Right lobe of liver (tissue), 6 donors: ENCODE measurements at regions not wholly inside any gene's neighbourhood (a gene's known extent, or its start where the extent isn't known, plus 50 kb on each side); places are given as distances from the start of the nearest gene placed in this dataset.
"Not testable (repeated sequence)": the region's sequence is repeated elsewhere in the genome, so short reads cannot be mapped to it uniquely, and the experiment has no call there.

Source experiments
- ATAC-seq, 4 donors: fragments of 200-7000 bp; cut with Tn5 transposase; one replicate each; pipeline ENCODE4 v1.9.1; 2020; ENCODE audit warnings: mild to moderate bottlenecking in 4 of 4, moderate library complexity in 4 of 4
- DNase-seq, 3 donors: peaks; one replicate each; pipeline ENCODE4 v3.0.0-alpha.2; 2020
- H3K27ac ChIP-seq, 3 donors: fragments of 200-600 bp; one replicate each; pipeline ENCODE4 v1.8.0; 2022
- H3K27me3 ChIP-seq, 2 donors: fragments of 200-600 bp; one replicate each; pipeline ENCODE4 v1.8.0; 2022
- H3K36me3 ChIP-seq, 4 donors: fragments of 200-600 bp; sonication (generic) in 1 of 4; one replicate each; pipeline versions ENCODE4 v1.5.1 to v1.8.0; 2017 to 2022; ENCODE audit warnings: control low read depth in 1 of 4
- H3K4me1 ChIP-seq, 4 donors: fragments of 200-600 bp; sonication (generic) in 1 of 4; one replicate each; pipeline versions ENCODE4 v1.5.1 to v1.8.0; 2017 to 2022; ENCODE audit warnings: control low read depth in 1 of 4
- H3K4me3 ChIP-seq, 3 donors: fragments of 200-600 bp; one replicate each; pipeline ENCODE4 v1.8.0; 2022
- H3K9me3 ChIP-seq, 4 donors: fragments of 200-600 bp; sonication (generic) in 1 of 4; one replicate each; pipeline versions ENCODE4 v1.5.1 to v1.8.0; 2017 to 2022; ENCODE audit warnings: control low read depth in 1 of 4
- CTCF ChIP-seq, 4 donors: fragments of 200-600 bp in 3 of 4; fragments of 450-650 bp in 1 of 4; IDR thresholded peaks; one replicate each; pipeline versions ENCODE4 v1.5.1 to v1.8.0; 2016 to 2022; ENCODE audit warnings: antibody characterized with exemption in 4 of 4, mild to moderate bottlenecking in 2 of 4
- POLR2A ChIP-seq: fragments of 450-650 bp; IDR thresholded peaks from one replicate; pipeline ENCODE4 v1.6.1; 2017; ENCODE audit warnings: antibody characterized with exemption, mild to moderate bottlenecking
- WGBS: methylation state at CpG from one replicate; pipeline ENCODE4 v1.1.6; 2018; ENCODE audit warnings: low coverage, low lambda C conversion rate; ENCODE audit not compliant: insufficient coverage; ENCODE audit errors: missing lambda C conversion rate; 5-methylcytosine and 5-hydroxymethylcytosine counted together
- intact Hi-C, 2 donors: fragments of 100-400 bp; cut with DNase I; formaldehyde crosslinking; loops; one replicate each; pipeline versions ENCODE4 v1.11.2 to v1.14.1; 2022
- donor health status: DM: no; HTN: yes; CAD: no.
- donor health status: DM: no; HTN: no; CAD: no.
- donor health status: DM: no; HTN: no; CAD: no.
- donor health status: DM: no; HTN: yes; CAD: no.
- donor health status: DM: no; HTN: yes; CAD: no.

- no peak for DNase-seq
- Histone ChIP-seq H3K27ac (no peak overlapping the region), H3K36me3 (no peaks in the 10 kb centered on the region), H3K4me1 (no peaks in the 10 kb centered on the region), H3K27me3 (no peaks in the 10 kb centered on the region), H3K4me3 (no peak overlapping the region), H3K9me3 (no peaks in the 10 kb centered on the region)
- ATAC-seq = no peak
- WGBS = 31% methylated on average over 2 of the region's 2 CpGs
- intact Hi-C loops = no loop called here
- TF ChIP-seq CTCF (IDR thresholded peaks at IDR 0.05) (no peak), POLR2A (no peak)
Observed at GRCh38 chrX:101740642-101741041, 81.0 kb upstream of the ARMCX2 start.

- DNase-seq = peak in 1 of 3 donors; percentile 46
- intact Hi-C loops, H3K27ac ChIP-seq, H3K4me3 ChIP-seq, H3K36me3 ChIP-seq, H3K4me1 ChIP-seq, H3K27me3 ChIP-seq, H3K9me3 ChIP-seq, ATAC-seq: not testable (repeated sequence)
- 76% methylated on average over 5 of the region's 24 CpGs for WGBS
Observed at GRCh38 chrX:101738867-101739266, 79.2 kb upstream of the ARMCX2 start.

GRCh38 chrX:101738411-101738810 lies 78.8 kb upstream of the ARMCX2 start:
- H3K27ac ChIP-seq, H3K36me3 ChIP-seq, DNase-seq, H3K9me3 ChIP-seq, ATAC-seq, H3K4me1 ChIP-seq, intact Hi-C loops, H3K27me3 ChIP-seq, H3K4me3 ChIP-seq: not testable (repeated sequence)
- 74% methylated on average over 11 of the region's 17 CpGs for WGBS

DNA sequence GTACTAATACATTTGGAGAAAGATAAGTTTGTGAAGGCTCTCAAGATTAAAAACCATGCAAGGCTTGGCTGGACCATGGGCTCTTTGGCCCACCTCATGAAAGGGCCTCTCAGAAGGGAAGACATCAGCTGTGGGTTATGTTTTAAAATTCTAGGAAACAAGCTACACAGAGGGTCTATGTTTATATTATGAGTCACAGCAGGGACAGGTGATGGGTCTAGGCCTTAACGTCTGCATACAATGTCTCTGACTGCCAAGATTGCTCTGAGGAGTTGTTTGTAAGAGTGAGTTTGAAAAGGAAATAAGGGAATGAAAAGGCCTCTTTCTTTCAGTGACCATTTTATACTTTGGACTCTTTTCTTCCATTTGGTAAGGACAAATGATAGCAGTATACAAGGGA lies 77.0 kb upstream of the ARMCX2 start:
- 28% methylated on average over 1 of the region's 1 CpG for WGBS
- H3K4me3 ChIP-seq = no peak overlapping the region
- H3K4me1 ChIP-seq = no peaks in the 10 kb centered on the region
- no peak for TF ChIP-seq CTCF (IDR thresholded peaks at IDR 0.05)
- TF ChIP-seq POLR2A = no peak
- H3K9me3 ChIP-seq = no peaks in the 10 kb centered on the region
- no peaks in the 10 kb centered on the region for H3K27me3 ChIP-seq
- DNase-seq (no peak), ATAC-seq (no peak)
- no peak overlapping the region for H3K27ac ChIP-seq
- H3K36me3 ChIP-seq = no peaks in the 10 kb centered on the region
- intact Hi-C loops = no loop called here

GRCh38 chrX:101732870-101733269 lies 73.2 kb upstream of the ARMCX2 start:
- TF ChIP-seq POLR2A = no peak
- no peak for TF ChIP-seq CTCF (IDR thresholded peaks at IDR 0.05)
- no peaks in the 10 kb centered on the region for H3K36me3 ChIP-seq
- no peaks in the 10 kb centered on the region for H3K27me3 ChIP-seq
- WGBS = 42% methylated on average over 1 of the region's 1 CpG
- no peak overlapping the region for H3K27ac ChIP-seq
- H3K4me1 ChIP-seq = no peaks in the 10 kb centered on the region
- intact Hi-C loops = no loop called here
- H3K9me3 ChIP-seq = no peaks in the 10 kb centered on the region
- no peak overlapping the region for H3K4me3 ChIP-seq
- DNase-seq (no peak), ATAC-seq (no peak)

DNA sequence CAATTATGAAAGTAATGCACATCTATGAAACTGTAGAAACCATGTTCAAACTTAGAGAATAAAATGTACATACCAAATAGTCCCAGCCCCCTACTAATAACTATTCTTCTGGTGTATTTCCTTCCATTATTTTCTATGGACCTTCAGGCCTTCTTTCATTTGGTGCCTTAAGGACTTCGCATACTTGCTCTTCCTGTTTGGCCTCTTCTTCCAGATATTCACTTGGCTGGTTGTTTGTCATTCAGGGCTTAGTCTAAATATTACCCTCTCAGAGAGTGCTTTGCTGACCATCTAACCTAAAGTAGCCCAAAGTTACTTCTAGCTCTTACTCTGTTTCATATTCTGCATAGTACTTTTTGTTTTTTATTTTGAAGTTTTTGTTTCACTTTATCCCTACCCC lies 70.3 kb upstream of the ARMCX2 start:
- Histone ChIP-seq H3K36me3 (no peaks in the 10 kb centered on the region), H3K4me3 (no peak overlapping the region), H3K27ac (no peak overlapping the region), H3K9me3 (no peaks in the 10 kb centered on the region), H3K27me3 (no peaks in the 10 kb centered on the region), H3K4me1 (no peaks in the 10 kb centered on the region)
- TF ChIP-seq POLR2A (no peak), CTCF (IDR thresholded peaks at IDR 0.05) (no peak)
- ATAC-seq (no peak), DNase-seq (no peak)
- WGBS = 44% methylated on average over 1 of the region's 1 CpG
- intact Hi-C loops = no loop called here
